NB4 (cell line): ENCODE measurements at regions not wholly inside any gene's neighbourhood (a gene's known extent, or its start where the extent isn't known, plus 50 kb on each side); places are given as distances from the start of the nearest gene placed in this dataset.
A peak's percentile ranks its signal among the peaks of the same experiment; 100 is the strongest.

Experiments used
- DNase-seq: peaks from one replicate; pipeline ENCODE4 v3.0.0; 2010; ENCODE audit warnings: low read depth
- H3K4me3 ChIP-seq: one replicate; pipeline ENCODE4 v1.5.1; 2011; ENCODE audit warnings: mild to moderate bottlenecking, low read depth, low read length, moderate library complexity
- CTCF ChIP-seq: IDR thresholded peaks from one replicate; pipeline ENCODE4 v1.5.1; 2012; ENCODE audit warnings: low read depth, low read length
- MYC ChIP-seq: IDR thresholded peaks from 2 replicates; pipeline ENCODE4 v1.6.1; 2011; ENCODE audit warnings: low read depth, low read length
- POLR2A ChIP-seq: IDR thresholded peaks from 2 replicates; pipeline ENCODE4 v1.6.1; 2011; ENCODE audit warnings: mild to moderate bottlenecking; ENCODE audit not compliant: insufficient read length; ENCODE audit errors: extremely low read depth
- TF ChIP-seq, protein P1 (sequence below): IDR thresholded peaks from 2 replicates; pipeline ENCODE4 v1.6.1; 2011; ENCODE audit warnings: low read depth, low read length

DNA sequence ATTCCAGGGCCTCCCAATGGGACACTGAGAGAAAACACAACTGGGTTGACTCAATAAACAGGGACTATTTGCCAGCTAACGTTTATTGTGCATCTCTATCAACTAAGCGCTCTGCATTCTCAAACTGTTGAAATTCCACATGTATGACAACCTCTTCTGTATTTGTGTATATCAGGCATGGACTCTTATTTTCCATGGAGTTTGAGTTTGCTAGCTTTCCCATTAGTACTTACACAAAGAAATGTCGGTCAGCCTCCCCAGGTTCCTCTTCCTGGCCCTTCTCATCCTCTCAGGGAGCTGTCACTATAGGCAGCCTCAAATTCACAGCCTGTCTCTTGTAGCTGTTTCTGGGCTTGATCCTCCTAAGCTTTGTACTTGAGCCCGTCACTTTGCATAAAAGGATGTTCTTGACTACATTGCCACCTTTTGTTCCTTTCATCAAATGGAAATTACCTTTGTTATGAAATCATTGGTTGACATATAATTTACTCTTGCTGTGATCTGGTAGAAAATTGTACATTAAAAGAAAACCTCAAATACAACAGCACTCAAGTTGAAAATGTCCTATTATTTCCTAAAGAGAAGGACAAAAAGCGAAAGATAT lies 60.0 kb upstream of the NTPCR start:
- TF ChIP-seq, protein P1, sequence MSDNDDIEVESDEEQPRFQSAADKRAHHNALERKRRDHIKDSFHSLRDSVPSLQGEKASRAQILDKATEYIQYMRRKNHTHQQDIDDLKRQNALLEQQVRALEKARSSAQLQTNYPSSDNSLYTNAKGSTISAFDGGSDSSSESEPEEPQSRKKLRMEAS: no peak
- peak; percentile 40 for DNase-seq
- no peak overlapping the region for H3K4me3 ChIP-seq

DNA sequence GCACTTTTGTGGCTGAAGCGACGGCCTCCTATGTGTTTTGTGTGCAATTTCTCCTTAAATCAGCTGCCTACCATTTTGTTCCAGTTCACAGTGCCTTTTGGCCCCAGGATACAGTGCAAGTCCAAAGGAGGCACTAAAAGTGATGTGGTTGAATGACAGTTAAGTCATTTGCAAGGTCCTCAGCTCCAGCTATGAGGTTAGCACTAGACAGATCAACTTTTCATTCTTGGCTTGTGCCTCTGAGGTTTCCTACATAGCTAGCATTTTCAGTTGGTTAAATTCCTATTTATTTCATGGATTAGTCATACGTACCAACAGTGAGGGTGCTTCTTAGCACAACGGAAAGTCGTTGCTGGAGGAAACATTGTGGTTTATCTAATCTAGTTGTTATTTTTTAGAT lies 59.3 kb upstream of the NTPCR start:
- peak; percentile 79 for DNase-seq
- no peak overlapping the region for H3K4me3 ChIP-seq
- TF ChIP-seq POLR2A (no peak), CTCF (no peak), MYC (no peak)
- TF ChIP-seq, protein P1: no peak

DNA sequence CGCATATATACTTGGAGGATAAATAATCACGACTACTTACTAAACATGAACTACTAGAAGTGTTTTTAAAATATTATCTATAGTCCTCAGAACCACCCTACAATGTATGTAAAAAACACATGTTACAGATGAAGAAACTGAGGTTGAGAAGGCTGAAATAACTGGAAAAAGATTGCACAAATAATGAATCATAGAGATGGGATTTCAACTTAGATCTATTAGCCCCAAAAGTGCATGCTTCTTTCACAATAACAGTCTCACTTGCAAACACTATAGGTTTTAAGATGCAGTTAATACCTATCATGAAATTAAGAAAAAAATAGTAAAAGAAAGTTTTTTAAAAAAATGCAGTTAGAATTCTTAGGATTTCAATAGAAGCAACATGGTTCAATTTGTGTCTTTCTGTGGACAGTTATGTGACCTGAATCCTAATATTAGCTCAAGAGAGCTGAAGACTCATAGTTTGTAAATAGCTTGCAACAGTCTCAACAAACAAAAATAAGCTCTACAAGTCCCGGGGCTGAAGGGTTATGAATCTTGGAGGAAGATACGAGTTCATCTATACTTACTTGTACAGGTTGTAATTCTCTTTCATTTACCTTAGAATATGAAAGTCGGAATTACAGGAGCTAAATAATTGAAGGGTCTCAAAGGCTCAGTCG lies 58.6 kb upstream of the NTPCR start:
- H3K4me3 ChIP-seq: no peak overlapping the region
- DNase-seq: peak; percentile 43
- TF ChIP-seq, protein P1: no peak
- TF ChIP-seq CTCF (no peak), MYC (no peak), POLR2A (no peak)

DNA sequence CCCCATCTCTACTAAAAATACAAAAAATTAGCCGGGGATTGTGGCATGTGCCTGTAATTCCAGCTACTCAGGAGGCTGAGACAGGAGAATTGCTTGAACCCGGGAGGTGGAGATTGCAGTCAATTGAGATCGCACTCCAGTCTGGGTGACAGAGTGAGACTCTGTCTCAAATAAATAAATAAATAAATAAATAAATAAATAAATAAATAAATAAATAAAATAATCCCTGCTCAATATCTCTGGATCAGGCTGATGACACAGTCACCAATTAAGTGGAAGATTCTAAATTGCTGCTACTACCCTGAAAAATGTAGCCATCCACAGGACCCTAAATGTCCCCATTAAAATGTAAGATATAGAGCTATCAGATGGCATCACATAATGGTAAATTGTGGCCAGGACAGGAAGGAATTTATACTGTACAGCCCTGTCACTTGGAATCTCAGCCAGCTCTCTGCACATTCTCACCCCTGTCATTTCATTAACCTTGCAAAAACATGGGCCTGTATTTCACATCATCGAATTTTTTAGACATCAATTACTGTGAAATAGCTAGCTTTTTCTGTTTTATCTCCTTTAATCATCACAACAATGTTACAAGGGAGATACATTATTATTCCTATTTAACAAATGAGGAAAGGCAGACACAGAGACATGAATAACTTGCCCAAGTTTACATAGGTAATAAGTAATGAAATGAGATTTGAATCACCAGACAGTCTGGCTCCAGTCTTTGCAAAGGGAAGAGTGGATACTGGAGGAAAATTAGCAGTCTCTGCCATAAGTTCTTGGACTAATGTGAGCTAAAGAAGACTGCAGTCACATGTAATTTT lies 56.7 kb upstream of the NTPCR start:
- no peak overlapping the region for H3K4me3 ChIP-seq

GRCh38 chr1:232894436-232894835 lies 56.0 kb upstream of the NTPCR start:
- DNase-seq: no peak
- H3K4me3 ChIP-seq: no peak overlapping the region
- TF ChIP-seq CTCF (no peak), POLR2A (no peak), MYC (no peak)
- TF ChIP-seq, protein P1: no peak

More for the DNA sequence above, 56.7 kb upstream of the NTPCR start:
- no peak for DNase-seq
- TF ChIP-seq, protein P1: no peak
- TF ChIP-seq MYC: no peak
- no peak for TF ChIP-seq POLR2A
- TF ChIP-seq CTCF: no peak

GRCh38 chr1:232897949-232898465 lies 52.4 kb upstream of the NTPCR start:
- no peak for DNase-seq
- TF ChIP-seq CTCF: no peak
- H3K4me3 ChIP-seq: no peak overlapping the region
